ENCODE measurements at regions not wholly inside any gene's neighbourhood (a gene's known extent, or its start where the extent isn't known, plus 50 kb on each side); places are given as distances from the start of the nearest gene placed in this dataset.
A peak's percentile ranks its signal among the peaks of the same experiment; 100 is the strongest.
"Not testable (repeated sequence)": the region's sequence is repeated elsewhere in the genome, so short reads cannot be mapped to it uniquely, and the experiment has no call there.

DNA sequence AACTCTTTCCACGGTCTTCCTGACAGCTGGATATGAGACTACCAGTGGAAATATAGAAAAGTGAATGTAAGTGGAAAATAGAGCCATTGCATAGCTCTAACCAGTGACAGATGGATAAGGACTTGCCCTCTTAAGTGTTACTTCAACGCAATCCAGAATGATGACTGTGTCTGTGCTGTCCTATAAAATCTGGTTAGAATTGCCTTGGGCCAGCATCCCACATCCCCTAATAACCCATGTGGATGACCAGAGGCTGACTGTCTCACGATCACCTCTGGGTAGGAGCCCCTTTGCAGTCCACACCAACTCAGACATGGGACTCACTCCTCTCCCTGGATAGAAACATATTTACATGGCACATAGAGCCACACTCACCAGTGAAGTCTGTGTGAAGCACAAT is 186.6 kb downstream of the C1D start:
- DNase-seq: no peak

DNA sequence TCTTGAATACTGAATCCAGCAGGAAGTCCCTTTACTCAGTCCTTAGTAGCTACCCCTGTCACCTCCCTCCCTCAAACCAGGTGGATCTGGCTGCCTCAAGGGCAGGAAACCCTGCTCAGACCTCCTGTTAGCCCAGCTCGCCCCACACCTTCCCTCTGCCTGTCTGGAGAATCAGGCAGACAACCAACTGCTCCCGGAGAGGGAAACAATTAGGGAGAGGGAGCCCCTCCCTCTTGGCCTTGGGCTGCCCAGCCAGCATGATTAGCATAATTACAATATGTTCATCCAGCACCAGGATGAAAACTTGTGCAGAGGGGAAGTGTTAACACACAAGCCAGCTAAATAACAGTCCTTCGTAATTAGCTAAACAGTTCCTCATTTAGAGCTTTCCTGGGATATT is 185.5 kb downstream of the C1D start:
- no peak for DNase-seq

DNA sequence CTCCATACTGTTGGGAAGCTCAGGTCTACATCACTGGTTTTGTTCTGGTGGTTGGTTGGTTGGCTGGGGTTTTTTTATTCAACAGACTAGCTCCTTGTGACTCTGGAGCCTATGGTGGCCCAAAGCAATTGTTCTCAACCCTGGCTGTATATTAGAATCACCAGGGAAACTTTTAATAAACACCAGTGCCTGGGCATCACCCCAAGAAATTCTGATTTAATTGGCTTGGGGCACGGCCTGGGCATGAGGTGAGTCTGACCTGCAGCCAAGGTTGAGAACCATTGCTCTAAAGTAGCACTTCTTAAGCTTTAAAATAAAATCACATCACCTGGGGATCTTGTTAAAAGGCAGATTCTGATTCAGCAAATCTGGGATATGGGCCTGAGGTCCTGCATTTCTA is 184.1 kb downstream of the C1D start:
- no peak for DNase-seq

DNA sequence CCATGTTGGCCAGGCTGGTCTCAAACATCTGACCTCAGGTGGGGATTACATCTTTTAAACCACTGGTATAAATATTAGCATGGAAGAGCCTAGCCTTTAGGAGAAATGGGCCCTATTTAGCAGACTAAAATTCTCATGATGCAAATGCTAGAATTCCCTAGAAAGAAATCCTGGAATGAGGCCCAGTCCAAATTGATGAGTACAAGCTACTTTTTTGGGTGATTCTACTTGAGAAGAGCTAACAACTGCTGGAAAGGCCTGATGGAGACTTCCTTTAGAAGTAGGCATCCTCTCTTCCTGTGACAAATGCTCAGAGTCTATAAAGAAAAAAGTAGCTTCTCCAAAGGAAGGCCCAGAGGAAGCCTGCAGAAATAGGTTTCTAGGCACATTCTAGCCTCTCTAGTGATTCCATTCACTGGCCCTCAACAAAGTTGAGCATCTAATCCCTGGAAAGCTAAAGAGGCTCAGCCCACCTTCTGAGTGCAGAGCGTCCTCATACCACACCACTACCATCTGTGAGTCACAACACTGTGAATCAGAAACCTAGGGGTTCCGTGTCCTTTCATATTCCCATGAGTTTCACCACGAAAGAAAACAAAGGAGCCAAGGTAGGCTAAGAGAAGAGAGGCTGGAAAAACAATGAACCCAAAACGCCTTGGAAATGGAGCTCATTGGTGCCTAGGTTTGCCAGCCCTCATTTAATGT is 183.1 kb downstream of the C1D start:
- DNase-seq: no peak

DNA sequence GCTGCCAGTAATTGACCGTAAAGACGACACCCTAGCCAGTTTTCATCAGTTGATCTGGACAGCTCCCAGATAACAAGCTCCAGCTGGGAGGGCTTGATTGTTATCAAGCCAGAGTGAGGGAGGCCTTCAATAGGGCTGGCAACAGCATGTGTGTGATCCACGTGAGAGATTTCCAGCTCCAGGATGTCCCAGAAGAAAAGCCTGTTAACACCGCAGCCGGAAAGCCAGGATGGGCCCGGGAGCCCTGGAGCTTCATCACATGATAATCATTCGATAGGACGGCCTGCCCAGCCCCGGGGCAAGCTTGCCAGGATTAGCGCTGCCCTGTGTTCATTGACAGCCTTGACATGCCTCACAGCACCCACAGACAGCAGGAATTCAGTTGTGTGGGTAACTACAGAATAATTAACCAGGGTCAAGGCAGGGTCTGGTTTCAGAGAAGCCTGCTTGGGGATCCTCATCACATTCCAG is 182.5 kb downstream of the C1D start:
- DNase-seq: no peak

DNA sequence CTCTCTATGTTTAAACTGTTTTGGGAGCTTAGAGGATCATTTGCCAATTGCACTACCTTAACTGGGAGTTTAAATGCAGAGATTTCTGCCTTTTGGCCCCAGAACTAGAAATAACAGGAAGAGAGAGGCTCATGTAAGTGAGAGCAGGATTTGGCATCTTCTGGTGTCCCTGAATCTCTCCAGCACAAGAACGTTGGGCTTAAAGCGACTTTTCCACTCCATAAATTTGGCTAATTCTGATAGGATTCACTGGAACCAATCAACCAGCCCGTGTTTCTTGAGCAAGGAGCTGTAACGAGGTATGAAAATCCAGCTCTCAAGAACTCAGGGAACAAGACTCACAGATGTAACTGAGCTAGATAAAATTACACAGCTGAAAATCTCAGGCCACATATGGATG is 181.0 kb downstream of the C1D start:
- peak; percentile 56 for DNase-seq

DNA sequence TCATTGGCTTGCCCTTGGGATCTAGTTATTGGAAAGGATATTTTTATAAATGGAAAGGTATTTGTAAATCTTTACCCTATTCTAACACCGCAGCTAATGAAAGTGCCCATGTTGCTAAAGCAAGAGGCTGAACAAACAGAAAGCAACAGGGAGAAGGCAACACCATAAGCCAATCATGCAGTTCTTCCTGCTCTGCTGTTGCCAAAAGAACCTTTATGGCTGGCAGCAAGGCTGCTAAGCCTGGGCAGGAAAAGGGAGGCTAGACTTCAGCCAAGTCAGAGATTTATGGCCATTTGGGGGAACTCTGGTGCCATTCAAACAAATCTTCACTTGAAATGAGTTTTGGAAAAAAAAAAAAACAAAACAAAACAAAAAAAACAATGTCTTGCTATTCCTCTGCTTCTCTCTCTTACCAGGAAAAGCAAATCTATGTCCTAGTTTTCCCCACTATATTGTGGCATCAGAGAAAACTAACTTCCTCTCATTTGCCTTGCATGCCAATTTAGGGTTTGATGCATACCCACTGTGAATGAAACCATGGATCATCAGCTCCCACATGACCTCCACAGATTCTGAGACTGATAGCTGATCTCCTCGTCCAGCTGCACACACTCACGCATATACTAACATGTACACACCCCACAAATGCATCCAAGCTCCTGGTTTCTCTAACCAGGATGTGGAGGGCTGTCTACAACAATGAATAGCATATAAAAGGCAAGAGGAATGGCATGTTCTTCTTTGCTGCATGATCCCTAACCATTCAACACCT is 179.3 kb downstream of the C1D start:
- DNase-seq: no peak

DNA sequence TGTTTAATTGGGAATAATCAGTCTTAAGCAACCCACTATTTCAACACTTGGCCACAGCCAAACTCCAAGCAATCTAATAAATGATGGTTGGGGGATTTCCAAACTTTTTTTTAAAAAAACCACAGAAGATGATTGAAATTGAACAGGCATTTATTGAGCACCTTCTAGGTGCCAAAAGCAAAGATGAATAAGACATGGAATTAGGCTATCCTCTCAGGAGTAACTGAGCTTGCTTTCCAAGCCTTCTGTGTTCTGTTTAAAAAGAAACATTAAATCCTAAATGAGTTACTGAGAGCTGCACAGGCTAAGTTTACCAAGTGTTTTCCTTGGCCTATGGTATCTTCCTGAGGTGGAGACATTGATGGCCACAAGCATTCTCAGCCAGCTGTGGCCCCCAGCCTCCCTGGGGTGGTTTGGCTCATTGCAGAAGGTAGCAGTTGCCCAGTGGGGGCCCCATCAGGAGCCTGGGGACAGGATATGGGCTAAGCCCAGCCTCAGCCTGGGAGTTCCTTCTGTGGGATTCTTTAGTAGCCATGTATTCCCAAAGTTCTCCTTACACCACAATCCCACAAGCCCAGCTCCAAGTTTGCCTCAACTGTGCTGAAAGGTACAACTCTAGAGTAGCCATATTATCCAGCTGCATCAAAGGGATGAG is 174.3 kb downstream of the C1D start:
- DNase-seq: no peak

DNA sequence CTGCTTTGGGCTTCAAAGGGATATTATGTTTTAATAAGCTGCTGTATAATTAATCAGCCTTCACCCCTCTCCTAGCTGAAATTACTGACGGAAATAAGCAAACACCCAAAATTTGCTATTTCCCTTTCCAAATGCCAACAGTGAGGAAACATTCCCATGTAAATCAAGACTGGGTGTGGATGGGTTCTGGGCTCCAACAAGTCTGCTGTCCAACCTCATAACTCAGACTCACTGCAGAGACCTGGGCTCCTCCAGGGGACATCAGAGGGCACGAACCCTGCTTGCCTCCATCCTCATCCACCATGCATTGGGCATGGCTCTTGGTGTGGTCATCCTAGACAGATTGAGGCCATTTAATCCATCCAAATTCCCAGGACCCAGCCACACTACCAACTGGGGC is 173.7 kb downstream of the C1D start:
- no peak for DNase-seq

DNA sequence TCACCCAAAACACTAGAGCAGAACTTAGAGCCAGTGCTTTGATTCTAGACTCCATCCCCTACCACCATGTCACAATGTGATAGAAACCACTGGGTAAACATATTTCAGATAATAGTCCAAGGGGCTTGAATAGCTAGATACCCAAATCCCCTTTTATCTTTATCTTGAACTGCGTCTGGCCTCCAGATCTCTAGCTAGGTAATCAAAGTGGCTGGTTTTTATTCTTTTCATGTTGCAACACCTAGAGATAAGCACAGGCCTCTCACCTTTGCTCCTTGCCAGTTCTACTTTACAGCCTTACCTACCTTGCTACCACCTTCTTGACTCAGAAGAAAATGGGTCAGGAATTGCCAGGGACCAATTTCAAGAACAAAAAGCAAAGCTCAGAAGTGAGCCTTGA is 171.2 kb downstream of the C1D start:
- DNase-seq: no peak

DNA sequence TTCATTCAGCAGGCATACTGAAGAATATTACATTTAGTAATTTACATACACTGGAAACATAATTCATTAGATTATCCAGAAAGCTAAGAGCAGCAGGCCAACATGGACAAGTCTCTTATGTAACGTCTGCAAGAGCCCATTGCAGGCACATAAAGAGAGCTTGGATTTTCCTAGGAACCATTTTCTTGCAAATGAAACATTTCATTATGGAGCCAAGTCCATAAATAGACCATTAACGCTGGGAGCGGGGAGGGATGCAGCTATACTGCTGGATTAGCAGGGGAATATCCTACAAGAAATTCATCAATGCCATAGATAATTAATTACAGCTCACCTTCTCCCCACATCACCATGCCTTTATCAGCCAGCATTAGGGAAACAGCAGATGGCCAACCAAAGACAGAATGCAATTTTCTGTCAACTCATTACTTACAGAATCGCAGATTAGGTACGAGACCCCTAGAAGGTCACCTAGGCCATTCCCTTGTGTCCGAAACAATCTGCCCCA is 170.4 kb downstream of the C1D start:
- DNase-seq: no peak

DNA sequence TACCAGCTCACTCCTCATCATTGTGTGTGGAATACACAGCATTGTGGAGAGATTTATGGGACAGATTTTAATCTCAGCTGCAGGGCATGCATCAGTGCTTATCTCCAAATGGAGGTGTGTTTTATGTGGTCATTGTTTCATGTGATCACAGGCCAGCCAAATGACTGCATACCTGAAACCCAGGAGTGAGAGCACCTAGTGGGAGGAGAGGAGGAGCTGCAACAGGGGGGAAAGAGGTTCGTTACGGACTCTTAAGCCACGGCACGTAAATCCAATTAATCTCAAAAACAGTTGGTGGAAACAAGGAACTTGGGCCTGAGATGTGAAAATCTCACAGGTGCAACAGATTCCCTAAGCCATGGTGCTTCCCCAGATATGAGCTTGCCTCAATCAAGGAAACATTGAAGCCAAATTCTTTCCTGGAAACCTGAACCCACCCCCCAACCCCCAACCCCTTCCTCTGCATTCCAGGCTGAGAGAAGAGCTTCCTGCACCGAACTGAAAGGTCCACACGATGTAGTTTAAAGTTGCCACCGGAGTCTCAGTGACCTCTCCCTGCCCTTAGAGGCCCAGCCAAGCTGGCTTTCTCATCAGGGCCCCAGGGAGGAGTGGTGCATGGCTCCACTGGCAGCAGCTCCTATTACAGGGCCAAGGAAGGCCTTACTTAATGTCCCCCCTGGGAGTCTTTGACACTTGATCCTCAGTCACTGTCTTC is 167.4 kb downstream of the C1D start:
- DNase-seq: no peak

DNA sequence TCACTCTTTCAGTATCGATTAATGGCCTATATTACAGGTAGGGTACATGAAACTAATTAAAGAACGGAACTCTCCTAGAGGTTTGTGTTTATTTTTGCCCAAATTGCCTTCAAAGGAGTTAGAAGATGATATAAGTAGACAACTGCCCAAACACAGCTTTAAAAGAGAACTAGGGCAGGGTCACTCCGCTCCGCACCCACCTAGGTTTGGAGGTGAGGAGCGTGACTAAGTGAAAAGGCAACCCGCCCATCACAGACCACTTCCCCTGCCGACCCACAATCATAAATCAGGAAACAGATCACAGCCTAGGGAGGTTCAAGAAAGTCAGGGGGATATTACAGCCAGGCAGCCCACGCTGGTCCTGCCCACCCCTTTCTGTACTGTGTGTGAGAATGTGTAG is 166.7 kb downstream of the C1D start:
- DNase-seq: no peak

DNA sequence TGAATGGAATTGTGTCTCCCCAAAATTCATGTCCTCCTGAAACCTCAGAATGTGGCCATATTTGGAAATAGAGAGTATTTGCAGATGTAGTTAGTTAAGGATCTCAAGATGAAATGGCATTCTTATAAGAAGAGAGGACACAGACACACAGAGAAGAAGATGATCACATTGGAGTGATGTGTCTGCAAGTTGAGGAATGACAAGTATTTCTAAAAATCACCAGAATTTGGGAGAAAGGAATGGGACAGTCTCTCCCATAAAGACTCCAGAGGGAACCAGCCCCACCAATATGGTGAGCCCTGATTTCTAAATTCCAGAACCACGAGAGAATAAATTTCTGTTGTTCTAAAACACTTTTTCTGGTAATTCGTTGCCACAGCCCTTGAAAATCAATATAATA is 166.3 kb downstream of the C1D start:
- DNase-seq: no peak

DNA sequence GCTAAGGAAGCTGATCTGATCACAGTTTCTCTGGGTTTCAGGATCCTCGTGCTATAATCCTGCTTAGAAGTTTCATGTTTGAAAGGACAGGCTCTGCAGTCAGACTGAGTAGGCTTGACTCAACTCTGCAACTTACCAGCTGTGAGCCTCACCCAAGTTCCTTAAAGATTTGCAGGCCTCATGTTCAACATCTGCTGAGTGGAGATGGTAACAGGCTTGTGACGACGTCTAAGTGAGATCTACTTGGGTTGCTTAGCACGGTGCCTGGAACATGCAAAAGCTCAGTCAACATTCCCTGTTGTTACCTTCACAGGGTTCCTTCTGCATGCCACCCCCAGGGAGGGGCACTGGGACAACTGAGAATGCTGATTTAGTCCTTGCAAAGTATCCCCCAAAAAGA is 164.2 kb downstream of the C1D start:
- DNase-seq: no peak

DNA sequence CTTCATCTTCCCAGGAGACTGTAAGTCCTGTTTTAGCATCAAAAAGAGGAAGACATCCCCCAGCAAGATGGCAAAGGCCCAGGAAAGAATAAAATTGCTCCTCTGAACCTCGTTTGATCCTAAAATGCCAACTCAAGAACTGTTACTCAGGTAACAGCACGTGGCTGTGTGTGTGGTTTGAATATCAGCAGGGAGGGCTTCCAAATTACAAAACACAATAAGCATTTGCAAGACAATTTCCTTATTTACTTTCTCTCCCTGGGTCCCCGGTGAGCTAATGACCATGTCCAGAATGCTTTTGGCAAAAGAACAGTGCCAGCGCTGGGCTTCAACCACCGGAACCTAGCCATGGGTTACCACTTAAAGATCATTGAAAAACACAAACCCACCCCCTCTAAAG is 163.6 kb downstream of the C1D start:
- no peak for DNase-seq

DNA sequence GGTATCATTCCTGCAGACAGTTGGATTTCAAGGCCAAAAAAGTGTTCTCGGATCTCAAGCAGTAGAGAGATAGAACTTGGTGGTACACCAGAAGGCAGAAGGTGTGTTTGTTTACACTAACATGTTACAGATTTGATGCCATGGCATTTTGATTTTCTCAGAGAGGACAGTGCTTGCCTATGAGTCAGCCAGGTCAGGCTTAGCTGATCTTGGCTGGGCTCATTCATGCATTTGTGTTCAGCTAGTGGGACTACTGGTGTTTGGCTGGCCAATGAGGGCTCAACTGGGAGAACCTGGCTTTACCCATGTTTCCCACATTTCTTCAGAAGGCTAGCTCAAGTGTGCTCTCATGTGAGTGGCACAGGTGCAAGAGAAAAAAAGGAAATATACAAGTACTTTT is 162.0 kb downstream of the C1D start:
- no peak for DNase-seq

DNA sequence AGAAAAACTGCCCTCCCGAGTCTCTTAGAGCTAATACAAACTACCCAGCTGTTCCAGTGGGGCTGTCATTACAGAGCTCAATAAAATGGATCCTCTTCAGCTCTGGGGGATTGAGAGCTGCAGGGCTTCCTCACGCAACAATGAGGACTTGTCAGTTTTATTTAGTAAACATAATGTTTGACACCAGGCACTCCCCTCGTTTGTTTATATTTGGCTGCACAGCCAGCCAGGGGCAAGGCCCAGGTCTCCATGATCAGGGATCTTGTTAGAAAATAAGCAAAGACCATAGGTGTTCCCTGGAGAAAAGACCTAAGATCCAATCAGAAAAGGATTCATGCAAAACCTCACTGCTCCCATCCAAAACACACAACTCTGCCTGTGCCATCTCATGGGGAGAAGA is 158.2 kb downstream of the C1D start:
- DNase-seq: no peak

DNA sequence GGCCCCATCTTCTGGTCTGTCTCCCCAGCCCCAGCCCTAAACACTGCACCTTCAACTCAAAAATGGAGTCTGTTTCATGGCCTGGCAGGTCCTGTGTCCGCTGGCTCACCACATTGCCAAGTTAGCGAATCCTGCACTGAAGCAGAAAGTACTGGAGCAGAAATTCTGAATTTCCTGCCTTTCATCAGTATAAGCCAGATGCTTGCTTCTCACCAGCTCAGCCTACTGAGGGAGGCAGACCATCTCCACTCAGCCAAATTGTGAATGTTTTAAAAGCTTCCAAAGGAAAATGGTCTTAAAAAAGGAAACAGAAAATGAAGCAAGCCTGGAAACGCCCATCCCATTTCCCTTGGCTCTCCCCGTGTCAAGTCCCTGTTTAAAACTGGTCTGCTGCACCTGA is 157.8 kb downstream of the C1D start:
- no peak for DNase-seq

DNA sequence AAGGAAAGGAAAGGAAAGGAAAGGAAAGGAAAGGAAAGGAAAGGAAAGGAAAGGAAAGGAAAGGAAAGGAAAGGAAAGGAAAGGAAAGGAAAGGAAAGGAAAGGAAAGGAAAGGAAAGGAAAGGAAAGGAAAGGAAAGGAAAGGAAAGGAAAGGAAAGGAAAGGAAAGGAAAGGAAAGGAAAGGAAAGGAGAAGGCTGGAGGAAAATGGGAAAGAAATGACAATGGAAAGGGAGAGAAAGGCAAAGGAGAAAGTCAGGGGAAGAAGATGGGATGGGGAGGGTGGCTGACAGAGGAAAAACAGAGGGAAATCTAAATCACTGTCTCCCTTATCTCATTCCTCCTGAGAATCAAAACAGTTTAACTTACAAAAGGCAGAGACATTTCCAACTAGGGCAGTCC is 156.3 kb downstream of the C1D start:
- not testable (repeated sequence) for DNase-seq

DNA sequence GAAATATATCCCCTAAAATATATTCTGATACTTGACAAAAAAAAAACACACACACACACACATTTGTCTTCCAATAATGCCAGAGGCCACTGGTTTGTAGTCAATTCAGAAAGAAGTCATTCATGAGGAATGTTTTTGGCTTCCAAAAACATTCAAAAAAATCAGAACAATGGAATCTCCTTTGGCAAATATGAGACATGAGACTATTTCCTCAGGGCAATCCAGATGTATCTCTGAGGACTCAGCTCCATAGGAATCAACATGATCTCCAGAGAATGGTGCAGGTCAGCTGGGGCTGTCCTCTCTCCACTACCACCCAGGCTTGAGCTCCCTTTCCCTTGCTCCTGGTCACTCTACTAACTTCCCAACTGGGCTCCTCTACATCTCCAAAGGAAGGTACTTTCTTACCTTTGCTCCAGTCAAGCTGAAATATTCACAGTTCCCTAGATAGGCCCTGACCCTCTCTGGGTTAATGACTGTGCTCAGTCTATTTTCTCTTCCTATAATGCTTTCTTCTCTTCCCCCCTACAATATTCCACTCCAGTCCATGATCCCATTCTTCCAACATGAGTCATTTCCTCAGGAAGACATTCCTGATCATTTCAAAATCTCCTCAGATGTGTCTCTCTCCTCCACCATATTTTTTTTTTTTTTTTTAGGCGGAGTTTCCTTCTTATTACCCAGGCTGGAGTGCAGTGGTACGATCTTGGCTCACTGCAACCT is 145.3 kb downstream of the C1D start:
- no peak for DNase-seq

DNA sequence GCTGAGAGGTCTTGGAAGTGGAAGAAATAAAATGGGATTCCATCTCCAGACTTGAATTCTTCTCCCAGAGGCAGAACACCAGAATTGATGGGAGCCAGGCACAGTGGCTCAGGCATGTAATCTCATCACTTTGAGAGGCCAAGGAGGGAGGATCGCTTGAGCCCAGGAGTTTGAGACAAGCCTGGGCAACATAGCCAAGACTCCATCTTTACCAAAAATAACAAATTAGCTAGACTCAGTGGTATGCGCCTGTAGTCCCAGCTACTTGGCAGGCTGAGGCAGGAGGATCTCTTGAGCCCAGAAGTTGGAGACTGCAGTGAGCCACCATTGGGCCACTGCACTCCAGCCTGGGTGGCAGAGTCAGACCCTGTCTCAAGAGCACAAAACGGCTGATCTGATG is 144.3 kb downstream of the C1D start:
- no peak for DNase-seq

All from hindlimb muscle (tissue), 1 donor.